ENCODE measurements at regions not wholly inside any gene's neighbourhood (a gene's known extent, or its start where the extent isn't known, plus 50 kb on each side); places are given as distances from the start of the nearest gene placed in this dataset.

DNA sequence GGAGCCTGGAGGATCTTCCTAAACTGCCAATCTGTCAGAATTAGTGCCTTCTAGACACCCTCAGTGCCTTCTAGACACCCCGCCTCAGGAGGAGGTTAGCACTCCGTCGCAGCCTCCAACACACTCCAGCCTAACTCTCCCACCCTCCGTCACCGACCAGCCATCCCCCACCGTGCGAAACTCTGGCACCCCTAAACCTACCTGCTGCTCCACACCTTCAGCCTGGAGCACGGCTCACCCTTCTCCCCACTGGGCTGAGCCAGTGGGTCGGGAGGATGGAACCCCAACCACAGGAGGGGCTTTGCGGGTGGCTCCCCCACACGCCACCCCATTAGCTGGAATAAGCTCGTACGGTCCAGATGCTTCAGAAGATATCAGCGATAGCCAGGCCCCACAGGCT is 468.9 kb upstream of the HS6ST1 start:
- Histone ChIP-seq H3K27ac (no peak overlapping the region), H3K27me3 (ENCODE audit: control insufficient read depth, insufficient read depth, low read length) (no peaks in the 10 kb centered on the region), H3K4me3 (ENCODE audit: low read depth, low read length) (no peak overlapping the region), H3K36me3 (ENCODE audit: control insufficient read depth, insufficient read depth, low read length) (no peaks in the 10 kb centered on the region), H3K9me3 (ENCODE audit: control insufficient read depth, low read length) (no peaks in the 10 kb centered on the region), H2AFZ (no peak overlapping the region), H3K79me2 (no peaks in the 10 kb centered on the region), H3K4me2 (ENCODE audit: low read length) (no peak overlapping the region), H3K9ac (no peak overlapping the region), H3K4me1 (no peaks in the 10 kb centered on the region)
- TF ChIP-seq, protein P1, sequence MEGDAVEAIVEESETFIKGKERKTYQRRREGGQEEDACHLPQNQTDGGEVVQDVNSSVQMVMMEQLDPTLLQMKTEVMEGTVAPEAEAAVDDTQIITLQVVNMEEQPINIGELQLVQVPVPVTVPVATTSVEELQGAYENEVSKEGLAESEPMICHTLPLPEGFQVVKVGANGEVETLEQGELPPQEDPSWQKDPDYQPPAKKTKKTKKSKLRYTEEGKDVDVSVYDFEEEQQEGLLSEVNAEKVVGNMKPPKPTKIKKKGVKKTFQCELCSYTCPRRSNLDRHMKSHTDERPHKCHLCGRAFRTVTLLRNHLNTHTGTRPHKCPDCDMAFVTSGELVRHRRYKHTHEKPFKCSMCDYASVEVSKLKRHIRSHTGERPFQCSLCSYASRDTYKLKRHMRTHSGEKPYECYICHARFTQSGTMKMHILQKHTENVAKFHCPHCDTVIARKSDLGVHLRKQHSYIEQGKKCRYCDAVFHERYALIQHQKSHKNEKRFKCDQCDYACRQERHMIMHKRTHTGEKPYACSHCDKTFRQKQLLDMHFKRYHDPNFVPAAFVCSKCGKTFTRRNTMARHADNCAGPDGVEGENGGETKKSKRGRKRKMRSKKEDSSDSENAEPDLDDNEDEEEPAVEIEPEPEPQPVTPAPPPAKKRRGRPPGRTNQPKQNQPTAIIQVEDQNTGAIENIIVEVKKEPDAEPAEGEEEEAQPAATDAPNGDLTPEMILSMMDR (IDR thresholded peaks at IDR 0.05): no peak

DNA sequence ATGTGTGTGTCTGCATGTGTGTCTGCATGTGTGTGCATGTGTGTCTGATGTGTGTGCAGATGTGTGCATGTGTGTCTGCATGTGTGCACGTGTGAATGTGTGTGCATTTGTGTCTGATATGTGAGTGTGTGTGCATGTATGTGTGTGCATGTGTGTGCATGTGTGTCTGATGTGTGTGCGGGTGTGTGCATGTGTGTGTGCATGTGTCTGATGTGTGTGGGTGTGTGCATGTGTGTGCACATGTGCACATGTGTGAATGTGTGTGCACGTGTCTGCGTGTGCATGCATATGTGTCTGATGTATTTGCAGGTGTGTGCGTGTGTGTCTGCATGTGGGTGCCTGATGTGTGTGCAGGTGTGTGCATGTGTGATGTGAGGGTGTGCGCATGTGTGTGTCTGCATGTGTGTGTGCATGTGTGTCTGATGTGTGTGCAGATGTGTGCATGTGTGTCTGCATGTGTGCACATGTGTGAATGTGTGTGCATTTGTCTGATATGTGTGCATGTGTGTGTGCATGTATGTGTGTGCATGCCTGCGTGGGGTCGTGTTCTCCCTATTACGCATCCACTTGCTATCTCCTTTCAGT is 470.1 kb upstream of the HS6ST1 start:
- H3K79me2 ChIP-seq: no peaks in the 10 kb centered on the region
- H3K4me2 ChIP-seq (ENCODE audit: low read length): no peak overlapping the region
- H3K27me3 ChIP-seq (ENCODE audit: control insufficient read depth, insufficient read depth, low read length): no peaks in the 10 kb centered on the region
- H3K9ac ChIP-seq: no peak overlapping the region
- TF ChIP-seq, protein P1 (IDR thresholded peaks at IDR 0.05): no peak
- no peak overlapping the region for H2AFZ ChIP-seq
- no peaks in the 10 kb centered on the region for H3K36me3 ChIP-seq (ENCODE audit: control insufficient read depth, insufficient read depth, low read length)
- no peaks in the 10 kb centered on the region for H3K4me1 ChIP-seq
- no peak overlapping the region for H3K4me3 ChIP-seq (ENCODE audit: low read depth, low read length)
- H3K27ac ChIP-seq: no peak overlapping the region
- no peaks in the 10 kb centered on the region for H3K9me3 ChIP-seq (ENCODE audit: control insufficient read depth, low read length)

DNA sequence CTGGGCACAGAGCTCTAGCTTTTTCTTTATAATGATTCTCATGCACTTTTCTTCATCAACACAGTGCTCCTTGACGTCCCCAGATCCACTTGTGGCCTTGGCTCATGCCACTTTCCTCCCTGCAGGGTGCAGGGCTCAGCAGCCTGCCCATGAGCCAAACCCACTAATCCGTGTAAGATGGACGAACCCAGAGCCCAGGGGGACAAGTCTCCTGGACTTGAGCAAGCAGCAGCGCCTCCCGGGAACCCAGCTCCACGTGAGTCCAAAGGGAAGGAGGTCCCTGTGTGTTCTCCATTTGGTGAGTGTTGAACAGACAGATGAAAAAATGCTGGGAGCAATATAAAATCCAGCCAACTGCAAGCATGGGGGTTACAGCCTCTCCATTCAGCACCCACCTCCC is 470.6 kb upstream of the HS6ST1 start:
- H2AFZ ChIP-seq: no peak overlapping the region
- no peaks in the 10 kb centered on the region for H3K79me2 ChIP-seq
- no peak overlapping the region for H3K4me3 ChIP-seq (ENCODE audit: low read depth, low read length)
- H3K27me3 ChIP-seq (ENCODE audit: control insufficient read depth, insufficient read depth, low read length): no peaks in the 10 kb centered on the region
- no peaks in the 10 kb centered on the region for H3K36me3 ChIP-seq (ENCODE audit: control insufficient read depth, insufficient read depth, low read length)
- H3K9ac ChIP-seq: no peak overlapping the region
- no peaks in the 10 kb centered on the region for H3K4me1 ChIP-seq
- TF ChIP-seq, protein P1 (IDR thresholded peaks at IDR 0.05): no peak
- H3K27ac ChIP-seq: no peak overlapping the region
- no peak overlapping the region for H3K4me2 ChIP-seq (ENCODE audit: low read length)
- no peaks in the 10 kb centered on the region for H3K9me3 ChIP-seq (ENCODE audit: control insufficient read depth, low read length)

DNA sequence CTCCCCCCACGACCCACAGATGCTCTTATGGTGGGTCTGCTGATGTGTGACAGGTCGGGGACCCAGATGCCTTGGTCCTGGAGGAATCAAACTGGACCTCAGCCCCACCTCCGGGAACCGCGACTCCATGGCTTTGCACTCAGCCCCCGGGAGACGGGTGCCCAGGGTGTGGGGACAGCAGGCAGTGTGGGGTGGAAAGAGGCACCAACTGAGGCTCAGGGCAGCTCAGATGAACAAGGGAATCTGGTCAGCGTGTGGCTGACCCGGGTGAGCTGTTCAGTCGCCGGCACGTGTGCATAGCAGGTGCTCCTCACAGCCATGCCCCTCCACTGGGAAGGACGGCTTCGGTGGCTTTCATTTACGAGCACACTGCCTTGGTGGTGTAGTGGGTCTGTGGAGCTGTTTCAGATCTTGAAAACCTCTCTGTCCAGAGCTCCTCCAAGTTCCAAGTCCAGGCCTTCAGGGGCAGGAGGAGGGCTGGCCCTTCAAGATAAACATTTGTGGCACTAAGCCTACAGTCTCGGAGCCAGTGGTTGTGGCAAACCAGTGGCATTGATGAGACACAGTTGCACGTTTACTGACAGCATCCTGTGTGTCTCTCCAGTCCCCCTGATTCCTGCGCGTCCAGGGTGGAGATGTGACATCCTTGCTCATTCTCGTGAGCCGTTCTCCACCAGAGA is 471.2 kb upstream of the HS6ST1 start:
- no peak overlapping the region for H2AFZ ChIP-seq
- no peaks in the 10 kb centered on the region for H3K9me3 ChIP-seq (ENCODE audit: control insufficient read depth, low read length)
- no peaks in the 10 kb centered on the region for H3K79me2 ChIP-seq
- H3K27me3 ChIP-seq (ENCODE audit: control insufficient read depth, insufficient read depth, low read length): no peaks in the 10 kb centered on the region
- H3K9ac ChIP-seq: no peak overlapping the region
- TF ChIP-seq, protein P1 (IDR thresholded peaks at IDR 0.05): no peak
- H3K4me3 ChIP-seq (ENCODE audit: low read depth, low read length): no peak overlapping the region
- no peak overlapping the region for H3K4me2 ChIP-seq (ENCODE audit: low read length)
- H3K4me1 ChIP-seq: no peaks in the 10 kb centered on the region
- no peaks in the 10 kb centered on the region for H3K36me3 ChIP-seq (ENCODE audit: control insufficient read depth, insufficient read depth, low read length)
- H3K27ac ChIP-seq: no peak overlapping the region

DNA sequence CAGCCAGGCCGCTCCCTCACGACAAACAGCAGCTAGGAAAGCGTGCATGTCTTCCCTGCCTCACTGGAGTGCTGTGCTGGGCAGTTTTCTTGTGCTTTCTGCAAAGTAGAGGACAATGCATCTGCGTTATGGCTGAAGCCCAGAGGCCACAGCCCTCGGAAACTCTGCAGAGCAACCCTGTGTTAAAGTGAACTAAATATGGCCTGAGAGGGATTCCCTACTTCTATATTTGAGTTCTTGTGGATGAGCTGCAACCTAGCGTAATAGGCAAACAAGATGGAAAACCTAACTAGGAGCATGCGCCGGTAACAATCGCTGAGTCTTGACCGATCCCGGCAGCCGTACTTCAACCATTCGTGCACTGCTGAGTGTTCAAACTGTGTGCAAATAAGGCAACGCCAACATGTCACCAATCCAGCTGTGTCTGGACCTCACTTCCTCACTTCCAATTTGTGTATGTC is 471.9 kb upstream of the HS6ST1 start:
- H2AFZ ChIP-seq: no peak overlapping the region
- H3K4me1 ChIP-seq: no peaks in the 10 kb centered on the region
- no peaks in the 10 kb centered on the region for H3K27me3 ChIP-seq (ENCODE audit: control insufficient read depth, insufficient read depth, low read length)
- no peaks in the 10 kb centered on the region for H3K79me2 ChIP-seq
- no peak overlapping the region for H3K9ac ChIP-seq
- TF ChIP-seq, protein P1 (IDR thresholded peaks at IDR 0.05): no peak
- H3K4me3 ChIP-seq (ENCODE audit: low read depth, low read length): no peak overlapping the region
- H3K36me3 ChIP-seq (ENCODE audit: control insufficient read depth, insufficient read depth, low read length): no peaks in the 10 kb centered on the region
- H3K4me2 ChIP-seq (ENCODE audit: low read length): no peak overlapping the region
- H3K9me3 ChIP-seq (ENCODE audit: control insufficient read depth, low read length): no peaks in the 10 kb centered on the region
- no peak overlapping the region for H3K27ac ChIP-seq

Measured in parathyroid adenoma (tissue), 2 donors.